K562 (cell line): ENCODE measurements at regions not wholly inside any gene's neighbourhood (a gene's known extent, or its start where the extent isn't known, plus 50 kb on each side); places are given as distances from the start of the nearest gene placed in this dataset.

Source experiments
- ATAC-seq: fragments of 200-7000 bp; cut with Tn5 transposase; 3 replicates; pipeline ENCODE4 v1.9.1; 2020; ENCODE audit warnings: moderate library complexity
- BruUV-seq: library from RNA; stranded (reverse); fragments of 400-500 nt; replicated peaks from 2 replicates; lab custom pipeline; 2021; lab: Mats Ljungman, UMichigan
- CTCF ChIA-PET: fragments of 300-600 bp; formaldehyde crosslinking; extraction: SDS; loops from one replicate; lab custom pipeline; 2021; ENCODE audit warnings: low intra/inter-chr PET ratio; lab: Yijun Ruan, JAX
- POLR2A ChIA-PET: fragments of 300-600, 350-650 bp; sonication (Branson Sonifier 250); formaldehyde crosslinking; extraction: SDS; loops from one replicate; lab custom pipeline; 2021; ENCODE audit warnings: antibody characterized with exemption, inconsistent platforms; lab: Yijun Ruan, JAX
- DNase-seq, 4 experiments: peaks; one replicate each; pipeline versions ENCODE4 v3.0.0 to v3.0.0-alpha.2; 2011 to 2018; ENCODE audit warnings: low spot score in 3 of 4, mixed read lengths in 3 of 4; ENCODE audit errors: extremely low read depth in 1 of 4
- FAIRE-seq: peaks from 2 replicates; lab custom pipeline; 2011; peaks lifted over from hg19 to GRCh38; lab: Jason Lieb, UNC
- H2AFZ ChIP-seq: 2 replicates; pipeline ENCODE4 v1.6.0; 2011; ENCODE audit warnings: low read depth, low read length, control low read depth, inconsistent platforms
- H3K27ac ChIP-seq: fragments of 200-600 bp; 3 replicates; pipeline ENCODE4 v1.8.0; 2011; ENCODE audit warnings: low read depth, mild to moderate bottlenecking, control low read depth, inconsistent platforms, low read length, moderate library complexity, mixed read lengths; ENCODE audit errors: extremely low read depth
- H3K27me3 ChIP-seq, 2 experiments: fragments of 300-600 bp in 1 of 2; 2 replicates in 1 of 2; 3 replicates in 1 of 2; pipeline versions ENCODE4 v1.6.0 to v1.8.0; 2011; ENCODE audit warnings: inconsistent platforms in 2 of 2, low read length in 2 of 2, mild to moderate bottlenecking in 1 of 2, mixed read lengths in 1 of 2, moderate library complexity in 1 of 2; ENCODE audit not compliant: control insufficient read depth in 2 of 2, insufficient read depth in 2 of 2
- H3K36me3 ChIP-seq: fragments of 300-600 bp; 3 replicates; pipeline ENCODE4 v1.8.0; 2011; ENCODE audit warnings: mild to moderate bottlenecking, low read length, inconsistent platforms; ENCODE audit not compliant: control insufficient read depth, insufficient read depth
- H3K4me1 ChIP-seq, 2 experiments: fragments of 200-600 bp in 1 of 2; replicated peaks in 1 of 2; 2 replicates in 1 of 2; 3 replicates in 1 of 2; pipeline versions ENCODE4 v1.5.1 to v1.8.0; 2011; ENCODE audit warnings: inconsistent platforms in 2 of 2, low read length in 2 of 2, mild to moderate bottlenecking in 1 of 2, mixed read lengths in 1 of 2, moderate library complexity in 1 of 2; ENCODE audit not compliant: control insufficient read depth in 2 of 2, insufficient read depth in 2 of 2
- H3K4me2 ChIP-seq: 2 replicates; pipeline ENCODE4 v1.6.1; 2011; ENCODE audit warnings: low read length, control low read depth, inconsistent platforms, mixed read lengths; ENCODE audit not compliant: insufficient read depth
- H3K4me3 ChIP-seq: fragments of 200-600 bp; sonication (generic), shearing (Covaris generic); 2 replicates; pipeline ENCODE4 v1.5.1; 2016; ENCODE audit warnings: control low read depth, inconsistent platforms
- H3K79me2 ChIP-seq: fragments of 200-600 bp; 3 replicates; pipeline ENCODE4 v1.8.0; 2011; ENCODE audit warnings: low read length, inconsistent platforms; ENCODE audit not compliant: control insufficient read depth, insufficient read depth
- H3K9ac ChIP-seq, 2 experiments: 2 replicates each; pipeline versions ENCODE4 v1.6.0 to v1.6.1; 2011; ENCODE audit warnings: low read depth in 2 of 2, low read length in 2 of 2, control low read depth in 1 of 2, inconsistent platforms in 1 of 2, mild to moderate bottlenecking in 1 of 2, mixed read lengths in 1 of 2; ENCODE audit not compliant: insufficient read depth in 1 of 2
- H3K9me1 ChIP-seq: one replicate; pipeline ENCODE4 v1.6.0; 2011; ENCODE audit warnings: inconsistent platforms, mild to moderate bottlenecking, low read length, moderate library complexity; ENCODE audit not compliant: control insufficient read depth, insufficient read depth
- H3K9me3 ChIP-seq: replicated peaks from 2 replicates; pipeline ENCODE4 v1.5.1; 2011; ENCODE audit warnings: low read depth, low read length, inconsistent platforms; ENCODE audit not compliant: control insufficient read depth, insufficient read depth
- H4K20me1 ChIP-seq: replicated peaks from 2 replicates; pipeline ENCODE4 v1.6.1; 2011; ENCODE audit warnings: low read length, inconsistent platforms, mixed read lengths; ENCODE audit not compliant: control insufficient read depth, insufficient read depth
- BRCA1 ChIP-seq, 2 experiments: fragments of 450-650 bp in 1 of 2; sonication (generic) in 1 of 2; formaldehyde crosslinking in 1 of 2; IDR thresholded peaks; 2 replicates each; pipeline versions ENCODE4 v1.5.0 to v1.6.1; 2017 to 2020; ENCODE audit warnings: mild to moderate bottlenecking in 1 of 2, missing genetic modification reagents in 1 of 2
- LEF1 ChIP-seq: fragments of 450-650 bp; IDR thresholded peaks from 2 replicates; pipeline ENCODE4 v1.6.1; 2016; ENCODE audit warnings: mild to moderate bottlenecking
- RBM15 ChIP-seq: fragments of 200-400 bp; formaldehyde crosslinking; IDR thresholded peaks from 2 replicates; pipeline ENCODE4 v1.6.1; 2018; ENCODE audit warnings: mild to moderate bottlenecking, low read length, moderate library complexity; ENCODE audit not compliant: insufficient read depth
- STAT5B ChIP-seq: fragments of 250-450 bp; sonication (Bioruptor Pico); IDR thresholded peaks from 2 replicates; pipeline ENCODE4 v1.8.0; 2021; ENCODE audit warnings: mild to moderate bottlenecking, inconsistent platforms
- TCFL5 ChIP-seq: fragments of 250-450 bp; sonication (Bioruptor Pico); conservative IDR thresholded peaks from 2 replicates; pipeline ENCODE4 v1.6.1; 2021; ENCODE audit warnings: mild to moderate bottlenecking, moderate library complexity, matching md5 sums
- WGBS: fragments of 100-300 bp; shearing (Covaris generic); methylation state at CpG from one replicate; pipeline ENCODE4 v1.1.6; 2016; ENCODE audit warnings: low coverage, mixed read lengths; ENCODE audit not compliant: insufficient coverage; ENCODE audit errors: missing lambda C conversion rate; 5-methylcytosine and 5-hydroxymethylcytosine counted together
- in situ Hi-C: fragments of 300-500 bp; cut with MboI; formaldehyde crosslinking; loops from 4 replicates; pipeline ENCODE4 v1.15.0; 2018; ENCODE audit warnings: inconsistent platforms, mixed read lengths
- intact Hi-C: fragments of 100-400 bp; cut with micrococcal nuclease; formaldehyde crosslinking; loops from 2 replicates; pipeline ENCODE4 v1.14.2; 2022
- TF ChIP-seq, protein P1 (sequence below), 3 experiments: fragments of 200-800 bp in 1 of 3; fragments of 250-450 bp in 1 of 3; fragments of 450-650 bp in 1 of 3; sonication (Bioruptor Pico) in 1 of 3; sonication (Bioruptor generic) in 1 of 3; formaldehyde crosslinking in 1 of 3; IDR thresholded peaks; 2 replicates each; pipeline versions ENCODE4 v1.6.1 to v1.8.0; 2016 to 2022; ENCODE audit warnings: mild to moderate bottlenecking in 2 of 3, missing genetic modification characterization in 2 of 3, missing compliant biosample characterization in 1 of 3, moderate library complexity in 1 of 3

DNA sequence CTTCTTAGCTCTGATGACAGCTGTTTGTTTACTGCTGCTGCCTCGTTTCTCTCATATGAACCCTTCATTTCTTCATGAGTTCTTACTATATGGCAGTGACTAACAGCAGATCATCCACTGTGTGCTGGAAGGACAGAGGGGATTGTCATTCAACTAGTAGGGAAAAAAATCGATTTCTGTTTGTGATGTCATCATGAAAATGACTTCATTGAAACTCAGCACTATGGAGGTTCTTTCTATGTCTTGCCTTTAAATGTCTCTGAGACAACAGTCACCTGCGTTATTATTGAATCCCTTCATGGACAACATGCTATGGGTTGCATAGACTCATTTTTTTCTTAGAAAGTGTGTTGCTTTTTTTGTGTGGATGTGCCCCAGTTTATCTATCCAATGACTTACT lies 394.4 kb downstream of the DOK5 start:
- CTCF ChIA-PET: no interaction called here
- Histone ChIP-seq H3K4me3 (no peak overlapping the region), H2AFZ (no peak overlapping the region), H3K9me1 (no peaks in the 10 kb centered on the region), H4K20me1 (no peaks in the 10 kb centered on the region)
- DNase-seq: no peak
- intact Hi-C loops: no loop called here
- no peak for FAIRE-seq
- TF ChIP-seq RBM15 (no peak), BRCA1 (IDR thresholded peaks at IDR 0.05) (no peak), BRCA1 (CRISPR knock-in tag; IDR thresholded peaks at IDR 0.05) (no peak), TCFL5 (CRISPR knock-in tag) (no peak), STAT5B (no peak), LEF1 (no peak)
- TF ChIP-seq, protein P1, sequence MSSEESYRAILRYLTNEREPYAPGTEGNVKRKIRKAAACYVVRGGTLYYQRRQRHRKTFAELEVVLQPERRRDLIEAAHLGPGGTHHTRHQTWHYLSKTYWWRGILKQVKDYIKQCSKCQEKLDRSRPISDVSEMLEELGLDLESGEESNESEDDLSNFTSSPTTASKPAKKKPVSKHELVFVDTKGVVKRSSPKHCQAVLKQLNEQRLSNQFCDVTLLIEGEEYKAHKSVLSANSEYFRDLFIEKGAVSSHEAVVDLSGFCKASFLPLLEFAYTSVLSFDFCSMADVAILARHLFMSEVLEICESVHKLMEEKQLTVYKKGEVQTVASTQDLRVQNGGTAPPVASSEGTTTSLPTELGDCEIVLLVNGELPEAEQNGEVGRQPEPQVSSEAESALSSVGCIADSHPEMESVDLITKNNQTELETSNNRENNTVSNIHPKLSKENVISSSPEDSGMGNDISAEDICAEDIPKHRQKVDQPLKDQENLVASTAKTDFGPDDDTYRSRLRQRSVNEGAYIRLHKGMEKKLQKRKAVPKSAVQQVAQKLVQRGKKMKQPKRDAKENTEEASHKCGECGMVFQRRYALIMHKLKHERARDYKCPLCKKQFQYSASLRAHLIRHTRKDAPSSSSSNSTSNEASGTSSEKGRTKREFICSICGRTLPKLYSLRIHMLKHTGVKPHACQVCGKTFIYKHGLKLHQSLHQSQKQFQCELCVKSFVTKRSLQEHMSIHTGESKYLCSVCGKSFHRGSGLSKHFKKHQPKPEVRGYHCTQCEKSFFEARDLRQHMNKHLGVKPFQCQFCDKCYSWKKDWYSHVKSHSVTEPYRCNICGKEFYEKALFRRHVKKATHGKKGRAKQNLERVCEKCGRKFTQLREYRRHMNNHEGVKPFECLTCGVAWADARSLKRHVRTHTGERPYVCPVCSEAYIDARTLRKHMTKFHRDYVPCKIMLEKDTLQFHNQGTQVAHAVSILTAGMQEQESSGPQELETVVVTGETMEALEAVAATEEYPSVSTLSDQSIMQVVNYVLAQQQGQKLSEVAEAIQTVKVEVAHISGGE (CRISPR knock-in tag; IDR thresholded peaks at IDR 0.05): peak in 1 of 3 experiments; percentile 38; a peak in 1 of 6 replicates
- TF ChIP-seq, all 486 proteins: peak for 1
- H3K36me3 ChIP-seq: no peaks in the 10 kb centered on the region
- H3K9ac ChIP-seq: no peak overlapping the region
- no peak overlapping the region for H3K4me2 ChIP-seq
- no peaks in the 10 kb centered on the region for H3K27me3 ChIP-seq
- no peak overlapping the region for H3K27ac ChIP-seq
- no peaks in the 10 kb centered on the region for H3K9me3 ChIP-seq
- H3K79me2 ChIP-seq: no peaks in the 10 kb centered on the region
- POLR2A ChIA-PET: no interaction called here
- no peaks in the 10 kb centered on the region for H3K4me1 ChIP-seq
- in situ Hi-C loops: no loop called here
- no TSS peak for BruUV-seq
- 2% methylated on average over 3 of the region's 3 CpGs for WGBS
- ATAC-seq: no peak
